H1 (cell line): ENCODE measurements at regions not wholly inside any gene's neighbourhood (a gene's known extent, or its start where the extent isn't known, plus 50 kb on each side); places are given as distances from the start of the nearest gene placed in this dataset.
A peak's percentile ranks its signal among the peaks of the same experiment; 100 is the strongest.

Source experiments
- CTCF ChIA-PET: fragments of 300-600 bp; sonication (Branson Sonifier 250); formaldehyde crosslinking; loops from one replicate; lab custom pipeline; 2021; ENCODE audit not compliant: partially characterized antibody; lab: Charles Lee
- POLR2A ChIA-PET: fragments of 300-600 bp; sonication (Branson Sonifier 250); formaldehyde crosslinking; loops from one replicate; lab custom pipeline; 2021; ENCODE audit warnings: inconsistent platforms; ENCODE audit not compliant: partially characterized antibody; lab: Charles Lee
- DNase-seq, 2 experiments: peaks; one replicate each; pipeline versions ENCODE4 v3.0.0 to v3.0.0-alpha.2; 2010 to 2022; ENCODE audit warnings: low spot score in 2 of 2, low read depth in 1 of 2, mixed read lengths in 1 of 2
- FAIRE-seq: peaks from 2 replicates; lab custom pipeline; 2011; peaks lifted over from hg19 to GRCh38; lab: Jason Lieb, UNC
- H2AFZ ChIP-seq: 2 replicates; pipeline ENCODE4 v1.8.1; 2012; ENCODE audit warnings: low read length, inconsistent platforms
- H2AK5ac ChIP-seq: 2 replicates; pipeline ENCODE4 v1.6.1; 2013; ENCODE audit warnings: low read depth, low read length
- H2BK120ac ChIP-seq: replicated peaks from 2 replicates; pipeline ENCODE3; 2013; ENCODE audit warnings: low read depth, low read length, inconsistent platforms
- H2BK12ac ChIP-seq: 2 replicates; pipeline ENCODE4 v1.6.1; 2013; ENCODE audit warnings: low read depth, low read length
- H2BK15ac ChIP-seq: 2 replicates; pipeline ENCODE4 v1.6.1; 2013; ENCODE audit warnings: low read length
- H2BK20ac ChIP-seq: 2 replicates; pipeline ENCODE4 v1.6.1; 2013; ENCODE audit warnings: low read length
- H2BK5ac ChIP-seq: 2 replicates; pipeline ENCODE4 v1.6.1; 2013; ENCODE audit warnings: low read depth, low read length
- H3K14ac ChIP-seq: 2 replicates; pipeline ENCODE4 v1.6.1; 2013; ENCODE audit warnings: inconsistent platforms; ENCODE audit not compliant: insufficient read length
- H3K18ac ChIP-seq: 2 replicates; pipeline ENCODE4 v1.6.1; 2013; ENCODE audit warnings: low read length; ENCODE audit errors: extremely low read depth
- H3K23ac ChIP-seq: 2 replicates; pipeline ENCODE4 v1.6.1; 2013; ENCODE audit warnings: inconsistent platforms; ENCODE audit not compliant: insufficient read length
- H3K23me2 ChIP-seq: 2 replicates; pipeline ENCODE4 v1.6.1; 2013; ENCODE audit warnings: low read depth, low read length
- H3K27ac ChIP-seq: 2 replicates; pipeline ENCODE4 v1.6.1; 2011; ENCODE audit warnings: low read depth, low read length, inconsistent platforms
- H3K27me3 ChIP-seq, 4 experiments: replicated peaks in 1 of 4; 1 replicate in 1 of 4; 2 replicates in 3 of 4; pipeline versions ENCODE4 v1.6.1 to v1.8.1; 2011 to 2013; ENCODE audit warnings: low read length in 3 of 4, mild to moderate bottlenecking in 3 of 4, inconsistent platforms in 2 of 4, mixed read lengths in 2 of 4, moderate library complexity in 1 of 4; ENCODE audit not compliant: control insufficient read depth in 3 of 4, insufficient read depth in 3 of 4; ENCODE audit errors: extremely low read depth in 1 of 4
- H3K36me3 ChIP-seq, 4 experiments: 2 replicates each; pipeline versions ENCODE4 v1.6.1 to v1.8.1; 2011 to 2013; ENCODE audit warnings: mild to moderate bottlenecking in 4 of 4, low read length in 3 of 4, moderate library complexity in 2 of 4, control low read depth in 1 of 4, inconsistent platforms in 1 of 4; ENCODE audit not compliant: insufficient read depth in 4 of 4, control insufficient read depth in 2 of 4
- H3K4ac ChIP-seq: replicated peaks from 2 replicates; pipeline ENCODE3; 2013; ENCODE audit warnings: low read length, low read depth, mixed read lengths, inconsistent platforms; ENCODE audit not compliant: insufficient read length
- H3K4me1 ChIP-seq, 4 experiments: replicated peaks in 1 of 4; 1 replicate in 1 of 4; 2 replicates in 3 of 4; pipeline versions ENCODE4 v1.6.1 to v1.8.1; 2011 to 2013; ENCODE audit warnings: low read length in 3 of 4, inconsistent platforms in 2 of 4, mixed read lengths in 1 of 4; ENCODE audit not compliant: insufficient read depth in 4 of 4, control insufficient read depth in 3 of 4
- H3K4me2 ChIP-seq, 2 experiments: 2 replicates each; pipeline versions ENCODE4 v1.6.1 to v1.8.1; 2011 to 2013; ENCODE audit warnings: low read depth in 2 of 2, low read length in 2 of 2, control low read depth in 1 of 2, inconsistent platforms in 1 of 2, mild to moderate bottlenecking in 1 of 2; ENCODE audit not compliant: insufficient read depth in 1 of 2
- H3K4me3 ChIP-seq, 4 experiments: fragments of 200-600, 300-600 bp in 1 of 4; sonication (generic), shearing (Covaris generic), sonication (Bioruptor Twin) in 1 of 4; 2 replicates each; pipeline versions ENCODE4 v1.5.1 to v1.8.1; 2011 to 2016; ENCODE audit warnings: low read length in 4 of 4, low read depth in 3 of 4, control low read depth in 2 of 4, inconsistent platforms in 2 of 4, mild to moderate bottlenecking in 2 of 4, mixed read lengths in 1 of 4, moderate library complexity in 1 of 4; ENCODE audit not compliant: insufficient read depth in 2 of 4; ENCODE audit errors: extremely low read depth in 1 of 4
- H3K56ac ChIP-seq: replicated peaks from 2 replicates; pipeline ENCODE3; 2013; ENCODE audit warnings: low read depth, mild to moderate bottlenecking, mixed read lengths, low read length, inconsistent platforms; ENCODE audit not compliant: insufficient read length
- H3K79me1 ChIP-seq: 2 replicates; pipeline ENCODE4 v1.6.1; 2013; ENCODE audit warnings: low read depth, low read length, control low read depth
- H3K79me2 ChIP-seq, 2 experiments: 2 replicates each; pipeline versions ENCODE4 v1.6.1 to v1.8.1; 2012 to 2013; ENCODE audit warnings: low read length in 2 of 2, mild to moderate bottlenecking in 2 of 2, inconsistent platforms in 1 of 2; ENCODE audit not compliant: insufficient read depth in 2 of 2, control insufficient read depth in 1 of 2
- H3K9ac ChIP-seq, 4 experiments: replicated peaks in 1 of 4; 1 replicate in 1 of 4; 2 replicates in 3 of 4; pipeline versions ENCODE4 v1.6.1 to v1.8.1; 2011 to 2013; ENCODE audit warnings: low read depth in 3 of 4, low read length in 3 of 4, control low read depth in 2 of 4, mild to moderate bottlenecking in 2 of 4, moderate library complexity in 2 of 4, inconsistent platforms in 1 of 4; ENCODE audit errors: extremely low read depth in 1 of 4
- H3K9me3 ChIP-seq, 2 experiments: 2 replicates each; pipeline versions ENCODE4 v1.6.1 to v1.8.1; 2012 to 2013; ENCODE audit warnings: mild to moderate bottlenecking in 2 of 2, moderate library complexity in 2 of 2, control low read depth in 1 of 2, inconsistent platforms in 1 of 2, low read depth in 1 of 2, low read length in 1 of 2, mixed read lengths in 1 of 2; ENCODE audit not compliant: insufficient read depth in 2 of 2
- H4K20me1 ChIP-seq, 2 experiments: replicated peaks in 1 of 2; 2 replicates each; pipeline versions ENCODE3 to v1.8.1; 2011 to 2013; ENCODE audit warnings: inconsistent platforms in 2 of 2, low read length in 2 of 2, mild to moderate bottlenecking in 1 of 2; ENCODE audit not compliant: insufficient read depth in 2 of 2, control insufficient read depth in 1 of 2
- H4K5ac ChIP-seq: 2 replicates; pipeline ENCODE4 v1.6.1; 2013; ENCODE audit warnings: low read length, low read depth, mixed read lengths, inconsistent platforms; ENCODE audit not compliant: insufficient read length
- H4K8ac ChIP-seq: 2 replicates; pipeline ENCODE4 v1.8.0; 2013; ENCODE audit warnings: mild to moderate bottlenecking, moderate library complexity, low read length, inconsistent platforms; ENCODE audit not compliant: insufficient read depth; ENCODE audit errors: extremely low read depth
- H4K91ac ChIP-seq: replicated peaks from 2 replicates; pipeline ENCODE3; 2013; ENCODE audit warnings: low read length, mixed read lengths, inconsistent platforms; ENCODE audit not compliant: insufficient read length
- ATF2 ChIP-seq: IDR thresholded peaks from 2 replicates; pipeline ENCODE4 v1.6.1; 2012; ENCODE audit warnings: low read length, inconsistent platforms
- CREB1 ChIP-seq: IDR thresholded peaks from 2 replicates; pipeline ENCODE4 v1.6.1; 2012; ENCODE audit warnings: inconsistent platforms
- YY1 ChIP-seq: IDR thresholded peaks from 2 replicates; pipeline ENCODE4 v1.6.1; 2011; ENCODE audit warnings: low read depth, mild to moderate bottlenecking, low read length
- WGBS, 2 experiments: shearing (Covaris generic) in 1 of 2; methylation state at CpG; one replicate each; pipeline versions ENCODE4 v1.1.6 to v1.1.7; 2013 to 2015; ENCODE audit warnings: low lambda C conversion rate in 2 of 2, mixed read lengths in 2 of 2, inconsistent platforms in 1 of 2, low coverage in 1 of 2, missing lambda C conversion rate in 1 of 2; ENCODE audit not compliant: insufficient replicate concordance in 2 of 2, insufficient coverage in 1 of 2, insufficient read length in 1 of 2; ENCODE audit errors: extremely low coverage in 1 of 2, missing lambda C conversion rate in 1 of 2; 5-methylcytosine and 5-hydroxymethylcytosine counted together

- no peaks in the 10 kb centered on the region for H3K9me3 ChIP-seq
- 0 out of 2 replicates have a peak overlapping the region, but pooled peaks have one; percentile 1 for H2AK5ac ChIP-seq
- no peak overlapping the region for H4K8ac ChIP-seq
- no peak overlapping the region for H4K5ac ChIP-seq
- H3K14ac ChIP-seq: no peak overlapping the region
- H2BK15ac ChIP-seq: peak overlapping the region; percentile 61; the same call in 1 of the 2 replicates
- POLR2A ChIA-PET: no interaction called here
- no peak overlapping the region for H3K9ac ChIP-seq
- no peak overlapping the region for H3K4me2 ChIP-seq
- no peak overlapping the region for H3K4ac ChIP-seq
- H3K23ac ChIP-seq: no peak overlapping the region
- no peak overlapping the region for H4K91ac ChIP-seq
- H3K56ac ChIP-seq: no peak overlapping the region
- no peak overlapping the region for H2BK20ac ChIP-seq
- no peaks in the 10 kb centered on the region for H3K27me3 ChIP-seq
- TF ChIP-seq ATF2 (no peak), CREB1 (no peak), YY1 (no peak)
- H3K27ac ChIP-seq: no peak overlapping the region
- H2BK5ac ChIP-seq: no peak overlapping the region; the same call in 1 of the 2 replicates
- H3K79me2 ChIP-seq: no peaks in the 10 kb centered on the region
- H3K4me1 ChIP-seq: peaks cover 0 to 22% (median 10%) of the 10 kb centered on the region in 4 experiments; a peak in 6 of 7 replicates
- H3K18ac ChIP-seq: peak overlapping the region; percentile 7; the same call in 1 of the 2 replicates
- no peaks in the 10 kb centered on the region for H4K20me1 ChIP-seq
- peak in 1 of 2 experiments; percentile 20 for DNase-seq
- 96% methylated on average over 9 of the region's 9 CpGs; no CpG with 5 or more reads in 1 of the 2 experiments for WGBS, 2 experiments
- H2AFZ ChIP-seq: no peak overlapping the region
- H2BK12ac ChIP-seq: no peak overlapping the region
- H3K36me3 ChIP-seq: no peaks in the 10 kb centered on the region
- CTCF ChIA-PET: no interaction called here
- H3K23me2 ChIP-seq: no peaks in the 10 kb centered on the region
- no peak overlapping the region for H3K4me3 ChIP-seq
- H2BK120ac ChIP-seq: no peak overlapping the region
- H3K79me1 ChIP-seq: no peaks in the 10 kb centered on the region
- no peak for FAIRE-seq
Observed at GRCh38 chr2:128409326-128410034, 90.8 kb upstream of the HS6ST1 start.
